ENCODE measurements at regions not wholly inside any gene's neighbourhood (a gene's known extent, or its start where the extent isn't known, plus 50 kb on each side); places are given as distances from the start of the nearest gene placed in this dataset.

- no peak for TF ChIP-seq CTCF (IDR thresholded peaks at IDR 0.05; ENCODE audit: low read depth, low read length, missing control alignments)
- DNase-seq (ENCODE audit: low read depth), result no peak
- H3K4me3 ChIP-seq (ENCODE audit: low read depth, low read length), result no peak overlapping the region
Observed at GRCh38 chr20:47936612-47937011, 151.3 kb upstream of the SULF2 start.

GRCh38 chr20:47934761-47935160, 149.5 kb upstream of the SULF2 start:
- no peak for DNase-seq (ENCODE audit: low read depth)
- no peak overlapping the region for H3K4me3 ChIP-seq (ENCODE audit: low read depth, low read length)
- no peak for TF ChIP-seq CTCF (IDR thresholded peaks at IDR 0.05; ENCODE audit: low read depth, low read length, missing control alignments)

- no peak for TF ChIP-seq CTCF (IDR thresholded peaks at IDR 0.05; ENCODE audit: low read depth, low read length, missing control alignments)
- no peak overlapping the region for H3K4me3 ChIP-seq (ENCODE audit: low read depth, low read length)
- DNase-seq (ENCODE audit: low read depth), result no peak
Observed at GRCh38 chr20:47931443-47931842, 146.2 kb upstream of the SULF2 start.

GRCh38 chr20:47931002-47931401, 145.7 kb upstream of the SULF2 start:
- TF ChIP-seq CTCF (IDR thresholded peaks at IDR 0.05; ENCODE audit: low read depth, low read length, missing control alignments), result no peak
- no peak overlapping the region for H3K4me3 ChIP-seq (ENCODE audit: low read depth, low read length)
- no peak for DNase-seq (ENCODE audit: low read depth)

GRCh38 chr20:47929368-47930115, 144.3 kb upstream of the SULF2 start:
- no peak for TF ChIP-seq CTCF (IDR thresholded peaks at IDR 0.05; ENCODE audit: low read depth, low read length, missing control alignments)
- DNase-seq (ENCODE audit: low read depth), result no peak
- H3K4me3 ChIP-seq (ENCODE audit: low read depth, low read length), result no peak overlapping the region

GRCh38 chr20:47927944-47928343, 142.7 kb upstream of the SULF2 start:
- H3K4me3 ChIP-seq (ENCODE audit: low read depth, low read length), result no peak overlapping the region
- DNase-seq (ENCODE audit: low read depth), result no peak
- no peak for TF ChIP-seq CTCF (IDR thresholded peaks at IDR 0.05; ENCODE audit: low read depth, low read length, missing control alignments)

GRCh38 chr20:47927385-47927851, 142.1 kb upstream of the SULF2 start:
- no peak overlapping the region for H3K4me3 ChIP-seq (ENCODE audit: low read depth, low read length)
- no peak for DNase-seq (ENCODE audit: low read depth)
- TF ChIP-seq CTCF (IDR thresholded peaks at IDR 0.05; ENCODE audit: low read depth, low read length, missing control alignments), result no peak

Data from GM12864 (cell line).